ENCODE measurements at regions not wholly inside any gene's neighbourhood (a gene's known extent, or its start where the extent isn't known, plus 50 kb on each side); places are given as distances from the start of the nearest gene placed in this dataset.

DNA sequence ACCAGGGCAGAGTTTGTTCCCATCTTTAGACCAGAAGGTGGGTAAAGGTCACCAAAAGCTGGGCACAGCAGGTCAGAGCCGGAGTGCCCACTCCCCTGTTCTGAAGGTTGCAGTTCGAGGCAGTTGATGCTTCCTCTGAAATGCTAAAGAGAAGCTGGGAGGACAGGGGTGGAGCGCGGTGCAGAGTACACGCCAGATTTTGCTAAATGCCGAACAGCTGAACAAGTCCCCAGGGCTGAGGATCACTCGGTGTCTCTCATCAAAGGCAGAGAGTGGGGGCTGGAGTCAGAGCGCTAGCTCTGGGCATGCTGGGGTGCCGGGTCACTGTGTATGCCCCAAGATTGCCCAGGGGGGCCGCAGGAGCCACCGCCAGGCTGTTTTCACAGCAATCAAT is 197.0 kb downstream of the BCOR start:
- Histone ChIP-seq H3K4me1 (ENCODE audit: insufficient read depth, low read length) (peaks cover 18% of the 10 kb centered on the region), H3K36me3 (ENCODE audit: insufficient read depth, low read length) (no peaks in the 10 kb centered on the region), H3K9ac (ENCODE audit: low read depth, low read length) (no peak overlapping the region), H3K27me3 (ENCODE audit: insufficient read depth, low read length) (no peaks in the 10 kb centered on the region; the same call in none of the 2 replicates), H3K27ac (ENCODE audit: low read depth, low read length) (no peak overlapping the region), H3K4me3 (ENCODE audit: low read length) (no peak overlapping the region), H3K9me3 (ENCODE audit: insufficient read depth, low read depth, low read length) (no peaks in the 10 kb centered on the region)
- 13% methylated on average over 11 of the region's 11 CpGs for WGBS

DNA sequence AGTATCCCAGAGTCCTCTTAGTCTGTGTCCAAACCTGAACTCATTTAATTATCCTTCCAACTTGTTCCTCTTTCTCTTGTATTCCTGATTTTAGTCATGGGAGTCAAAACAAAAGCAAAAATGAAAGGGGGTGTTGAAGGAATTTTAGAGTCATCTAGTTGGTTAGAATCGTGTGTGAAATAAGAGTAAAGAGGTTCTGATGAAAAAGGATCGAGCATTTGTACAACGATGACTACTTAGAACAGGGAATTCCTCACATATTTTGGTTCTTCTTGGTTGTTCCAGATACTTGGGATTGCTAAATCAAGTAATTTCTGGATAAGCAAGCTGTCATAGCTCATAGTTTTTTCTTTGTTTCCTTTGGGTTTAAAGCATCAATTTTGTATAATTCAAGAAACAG is 194.4 kb downstream of the BCOR start:
- H3K27ac ChIP-seq (ENCODE audit: low read depth, low read length) = no peak overlapping the region
- WGBS = 89% methylated on average over 3 of the region's 3 CpGs
- H3K9me3 ChIP-seq (ENCODE audit: insufficient read depth, low read depth, low read length) = no peaks in the 10 kb centered on the region

DNA sequence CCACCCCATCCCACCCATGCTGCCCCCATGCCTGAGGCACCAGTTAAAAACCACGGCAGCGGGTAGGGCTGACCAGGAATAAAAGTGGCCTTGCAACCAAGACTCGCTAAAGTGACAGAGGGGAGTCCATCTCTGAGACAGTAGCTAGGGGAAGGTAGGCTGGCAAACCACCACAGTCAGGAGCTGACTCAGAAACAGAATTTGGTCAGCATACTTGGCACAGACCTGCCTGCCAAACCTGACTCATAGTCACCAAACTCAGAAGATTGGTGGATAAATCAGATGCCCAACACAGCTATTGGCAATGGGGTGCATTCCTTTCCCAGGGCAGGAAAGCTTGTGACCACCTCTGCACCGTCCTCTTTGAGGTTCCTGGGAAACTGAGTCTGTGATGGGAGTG is 193.8 kb downstream of the BCOR start:
- no peak overlapping the region for H3K9ac ChIP-seq (ENCODE audit: low read depth, low read length)
- WGBS = 93% methylated on average over 4 of the region's 4 CpGs
- H3K27ac ChIP-seq (ENCODE audit: low read depth, low read length) = no peak overlapping the region
- no peaks in the 10 kb centered on the region for H3K36me3 ChIP-seq (ENCODE audit: insufficient read depth, low read length)
- H3K27me3 ChIP-seq (ENCODE audit: insufficient read depth, low read length) = no peaks in the 10 kb centered on the region; the same call in none of the 2 replicates
- peaks cover 10% of the 10 kb centered on the region for H3K4me1 ChIP-seq (ENCODE audit: insufficient read depth, low read length)
- H3K9me3 ChIP-seq (ENCODE audit: insufficient read depth, low read depth, low read length) = no peaks in the 10 kb centered on the region
- H3K4me3 ChIP-seq (ENCODE audit: low read length) = no peak overlapping the region

More for the DNA sequence above, 194.4 kb downstream of the BCOR start:
- Histone ChIP-seq H3K4me1 (ENCODE audit: insufficient read depth, low read length) (peaks cover 10% of the 10 kb centered on the region), H3K4me3 (ENCODE audit: low read length) (no peak overlapping the region), H3K9ac (ENCODE audit: low read depth, low read length) (no peak overlapping the region), H3K36me3 (ENCODE audit: insufficient read depth, low read length) (no peaks in the 10 kb centered on the region), H3K27me3 (ENCODE audit: insufficient read depth, low read length) (no peaks in the 10 kb centered on the region; the same call in none of the 2 replicates)

DNA sequence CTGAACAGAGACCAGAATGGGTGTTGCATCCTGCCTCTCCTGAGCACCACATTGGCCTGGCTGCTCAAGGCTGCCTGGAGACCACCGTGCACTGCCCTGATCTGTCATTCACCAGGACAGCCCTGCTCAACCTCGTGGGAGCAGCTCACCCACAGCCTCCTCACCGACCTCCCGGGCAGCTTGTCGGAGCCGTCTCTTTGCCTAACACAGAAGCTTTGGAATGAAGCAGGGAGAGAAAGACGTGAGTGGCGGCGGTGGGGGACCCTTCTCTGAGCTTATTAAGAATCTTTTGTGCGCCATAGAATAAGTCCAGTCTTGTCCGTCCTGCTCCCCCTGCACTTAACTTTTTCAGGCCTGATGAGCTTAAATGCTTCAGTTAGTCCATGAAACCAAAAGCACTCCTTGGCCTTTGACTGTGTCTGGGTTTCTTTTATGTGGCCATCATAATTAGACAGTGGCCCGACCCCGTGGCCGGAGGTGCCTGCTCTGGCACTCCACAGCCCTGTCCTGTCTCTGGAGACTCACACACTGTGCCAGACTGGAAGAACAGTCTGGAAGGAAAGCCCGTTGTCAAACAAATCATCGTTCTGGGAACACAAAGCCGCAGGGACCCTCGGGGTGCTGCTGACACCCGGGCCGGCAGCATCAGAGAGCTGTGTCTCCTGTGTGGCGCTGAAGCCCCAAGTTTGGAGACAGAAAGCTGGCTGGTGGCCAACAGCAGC is 192.8 kb downstream of the BCOR start:
- 87% methylated on average over 21 of the region's 21 CpGs for WGBS
- H3K9me3 ChIP-seq (ENCODE audit: insufficient read depth, low read depth, low read length) = no peaks in the 10 kb centered on the region
- no peak overlapping the region for H3K27ac ChIP-seq (ENCODE audit: low read depth, low read length)
- H3K4me1 ChIP-seq (ENCODE audit: insufficient read depth, low read length) = peaks cover 10% of the 10 kb centered on the region
- H3K27me3 ChIP-seq (ENCODE audit: insufficient read depth, low read length) = no peaks in the 10 kb centered on the region; the same call in none of the 2 replicates
- H3K4me3 ChIP-seq (ENCODE audit: low read length) = no peak overlapping the region
- no peaks in the 10 kb centered on the region for H3K36me3 ChIP-seq (ENCODE audit: insufficient read depth, low read length)
- H3K9ac ChIP-seq (ENCODE audit: low read depth, low read length) = no peak overlapping the region

DNA sequence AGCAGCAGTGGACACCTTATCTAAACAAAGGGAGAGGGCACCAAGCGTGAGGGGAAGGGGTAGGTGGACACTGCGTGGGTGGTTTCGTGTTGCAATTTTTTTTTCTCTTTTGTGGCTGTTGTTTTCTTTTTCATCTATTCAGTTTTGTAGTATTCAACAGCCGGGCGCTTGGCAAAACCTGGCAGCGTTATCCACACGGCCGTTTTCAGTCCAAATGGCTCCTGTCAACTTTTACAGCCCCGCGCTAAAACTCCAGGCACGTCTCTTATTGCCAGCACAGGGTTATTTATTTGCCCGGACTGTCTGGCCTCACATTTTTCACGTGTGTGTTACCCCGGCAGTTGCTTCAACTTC is 192.2 kb downstream of the BCOR start:
- Histone ChIP-seq H3K36me3 (ENCODE audit: insufficient read depth, low read length) (no peaks in the 10 kb centered on the region), H3K9me3 (ENCODE audit: insufficient read depth, low read depth, low read length) (no peaks in the 10 kb centered on the region), H3K4me1 (ENCODE audit: insufficient read depth, low read length) (peaks cover 10% of the 10 kb centered on the region), H3K4me3 (ENCODE audit: low read length) (no peak overlapping the region), H3K27ac (ENCODE audit: low read depth, low read length) (no peak overlapping the region), H3K9ac (ENCODE audit: low read depth, low read length) (no peak overlapping the region), H3K27me3 (ENCODE audit: insufficient read depth, low read length) (no peaks in the 10 kb centered on the region; the same call in none of the 2 replicates)
- 89% methylated on average over 12 of the region's 14 CpGs for WGBS

DNA sequence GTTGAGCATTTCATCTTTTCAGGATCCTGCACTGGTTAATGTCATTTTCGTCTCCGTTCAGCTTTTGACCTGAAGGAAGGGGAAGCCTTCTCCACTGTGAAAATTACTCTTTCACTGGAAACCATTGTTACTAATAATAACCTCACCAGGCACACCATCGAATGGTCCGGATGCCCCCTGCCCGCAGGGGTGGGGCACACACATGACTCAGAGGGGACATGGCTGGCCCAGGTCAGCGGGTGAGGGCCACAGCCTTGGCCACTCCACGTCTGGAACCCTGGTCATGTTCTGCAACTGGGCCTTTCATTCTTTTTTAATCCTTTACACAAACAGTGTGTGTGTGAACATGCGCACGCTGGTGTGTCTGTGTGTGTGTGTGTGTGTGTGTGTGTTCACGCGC is 191.8 kb downstream of the BCOR start:
- H3K4me3 ChIP-seq (ENCODE audit: low read length) = no peak overlapping the region
- H3K36me3 ChIP-seq (ENCODE audit: insufficient read depth, low read length) = no peaks in the 10 kb centered on the region
- no peaks in the 10 kb centered on the region for H3K9me3 ChIP-seq (ENCODE audit: insufficient read depth, low read depth, low read length)
- H3K27me3 ChIP-seq (ENCODE audit: insufficient read depth, low read length) = no peaks in the 10 kb centered on the region; the same call in none of the 2 replicates
- peaks cover 6% of the 10 kb centered on the region; the same call in 1 of the 2 replicates for H3K4me1 ChIP-seq (ENCODE audit: insufficient read depth, low read length)
- 90% methylated on average over 11 of the region's 11 CpGs for WGBS
- H3K27ac ChIP-seq (ENCODE audit: low read depth, low read length) = no peak overlapping the region
- H3K9ac ChIP-seq (ENCODE audit: low read depth, low read length) = no peak overlapping the region

DNA sequence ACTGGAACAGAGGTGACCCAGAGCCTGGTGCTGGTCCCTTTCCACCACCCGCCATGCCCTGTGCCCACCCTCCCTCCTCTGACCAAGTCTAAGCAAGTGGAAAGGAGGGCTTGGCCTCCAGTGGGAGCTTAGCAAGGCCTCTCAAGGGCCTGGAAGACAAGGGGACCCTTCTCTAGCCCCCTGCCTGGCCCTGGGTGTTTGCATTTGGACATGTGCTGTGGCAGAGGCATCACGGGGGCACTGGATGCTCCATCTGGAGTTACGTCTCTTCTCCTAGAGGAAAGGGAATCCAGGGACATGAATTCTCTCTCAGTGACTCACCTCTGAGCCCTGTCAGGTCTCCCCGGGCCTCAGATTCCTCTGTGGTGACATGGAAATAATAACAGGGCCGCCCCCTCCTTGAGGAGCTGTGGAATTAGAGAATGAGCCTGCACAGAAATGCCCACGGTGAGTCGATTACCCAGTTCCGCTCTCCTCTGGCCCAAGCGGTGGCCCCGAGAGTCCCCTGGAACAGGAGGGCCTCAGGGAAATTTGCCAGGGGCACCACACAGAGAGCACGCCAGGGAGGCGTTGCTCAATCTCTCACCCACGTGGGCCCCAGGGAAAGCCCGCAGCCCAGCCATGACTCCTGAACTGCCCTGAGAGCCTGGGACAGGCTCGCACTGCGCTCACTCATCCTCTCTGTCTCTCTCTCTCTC is 189.6 kb downstream of the BCOR start:
- Histone ChIP-seq H3K36me3 (ENCODE audit: insufficient read depth, low read length) (no peaks in the 10 kb centered on the region), H3K27me3 (ENCODE audit: insufficient read depth, low read length) (no peaks in the 10 kb centered on the region), H3K9me3 (ENCODE audit: insufficient read depth, low read depth, low read length) (no peaks in the 10 kb centered on the region), H3K4me1 (ENCODE audit: insufficient read depth, low read length) (no peaks in the 10 kb centered on the region), H3K4me3 (ENCODE audit: low read length) (no peak overlapping the region), H3K27ac (ENCODE audit: low read depth, low read length) (no peak overlapping the region), H3K9ac (ENCODE audit: low read depth, low read length) (no peak overlapping the region)
- 57% methylated on average over 16 of the region's 16 CpGs for WGBS

DNA sequence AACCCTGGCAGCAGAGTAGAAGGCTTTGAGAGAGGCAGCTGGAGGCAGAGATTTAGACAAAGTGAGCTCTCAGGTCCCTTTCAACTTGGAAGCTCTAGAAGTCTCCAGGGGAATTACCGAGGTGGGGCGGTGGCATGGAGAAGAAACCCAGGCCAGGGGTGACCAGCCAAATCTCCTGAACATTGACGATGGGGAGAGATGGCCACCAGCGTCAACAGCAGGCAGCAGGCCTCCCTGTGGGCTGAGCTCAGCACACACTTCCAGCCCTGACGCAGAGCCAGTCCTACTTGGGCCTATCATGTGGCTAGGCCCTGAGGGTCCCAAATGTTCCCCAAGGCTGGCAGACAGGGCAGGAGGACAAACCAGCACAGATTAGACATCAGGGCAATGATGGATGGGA is 187.8 kb downstream of the BCOR start:
- Histone ChIP-seq H3K4me1 (ENCODE audit: insufficient read depth, low read length) (no peaks in the 10 kb centered on the region), H3K9ac (ENCODE audit: low read depth, low read length) (no peak overlapping the region), H3K9me3 (ENCODE audit: insufficient read depth, low read depth, low read length) (no peaks in the 10 kb centered on the region), H3K36me3 (ENCODE audit: insufficient read depth, low read length) (no peaks in the 10 kb centered on the region), H3K27ac (ENCODE audit: low read depth, low read length) (no peak overlapping the region), H3K27me3 (ENCODE audit: insufficient read depth, low read length) (no peaks in the 10 kb centered on the region), H3K4me3 (ENCODE audit: low read length) (no peak overlapping the region)
- WGBS = 94% methylated on average over 5 of the region's 5 CpGs

DNA sequence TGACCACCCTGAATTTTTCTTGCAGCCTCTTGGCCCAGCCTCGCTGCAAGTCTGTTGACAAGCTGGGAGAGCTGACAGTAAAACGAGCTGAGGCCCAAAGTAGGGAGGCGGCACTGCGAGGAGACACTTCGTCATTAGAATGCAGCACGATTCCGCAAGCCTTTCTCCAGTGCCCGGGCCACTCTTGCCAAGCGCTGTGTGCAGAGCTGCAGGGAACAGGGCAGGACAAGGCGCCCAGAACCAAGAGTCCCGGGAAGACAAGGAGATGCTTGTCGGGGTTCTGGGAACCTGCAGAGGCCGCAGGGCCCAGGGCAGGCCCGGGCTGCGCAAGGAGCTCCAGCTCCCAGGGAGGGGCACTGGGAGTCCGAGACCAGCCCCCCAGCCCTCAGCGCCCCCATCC is 187.1 kb downstream of the BCOR start:
- Histone ChIP-seq H3K27me3 (ENCODE audit: insufficient read depth, low read length) (no peaks in the 10 kb centered on the region), H3K9ac (ENCODE audit: low read depth, low read length) (no peak overlapping the region), H3K36me3 (ENCODE audit: insufficient read depth, low read length) (no peaks in the 10 kb centered on the region), H3K9me3 (ENCODE audit: insufficient read depth, low read depth, low read length) (no peaks in the 10 kb centered on the region), H3K4me1 (ENCODE audit: insufficient read depth, low read length) (no peaks in the 10 kb centered on the region), H3K27ac (ENCODE audit: low read depth, low read length) (no peak overlapping the region), H3K4me3 (ENCODE audit: low read length) (no peak overlapping the region)
- WGBS = 91% methylated on average over 17 of the region's 17 CpGs

DNA sequence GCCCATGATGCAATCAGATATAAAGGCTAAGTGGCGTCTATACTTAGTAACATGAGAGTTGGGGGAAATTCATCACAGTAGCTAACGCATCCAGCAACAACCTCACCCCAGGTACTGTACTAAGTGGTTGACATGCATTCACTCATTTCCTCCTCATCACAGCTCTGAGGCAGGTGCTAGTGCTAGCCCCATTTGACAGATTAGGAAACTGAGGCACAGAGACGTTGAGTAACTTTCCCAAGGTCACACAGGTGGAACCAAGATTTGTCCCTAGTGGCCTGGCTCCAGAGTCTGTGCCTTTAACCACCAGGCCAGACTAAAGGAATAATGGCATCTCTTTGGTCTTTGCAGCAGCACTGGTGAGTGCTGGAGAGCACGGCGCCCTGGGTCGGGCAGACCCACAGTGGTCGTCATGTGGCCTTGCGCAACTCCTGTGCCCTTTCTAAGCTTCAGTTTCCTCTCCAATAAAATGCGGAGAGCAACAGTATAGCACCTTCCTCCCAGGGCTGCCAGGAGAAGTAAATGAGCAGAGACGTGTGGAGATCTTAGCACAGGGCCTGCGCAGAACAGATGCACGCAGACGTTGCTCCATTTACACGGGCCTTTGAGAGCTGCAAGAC is 186.4 kb downstream of the BCOR start:
- H3K4me1 ChIP-seq (ENCODE audit: insufficient read depth, low read length) = no peaks in the 10 kb centered on the region
- no peaks in the 10 kb centered on the region for H3K27me3 ChIP-seq (ENCODE audit: insufficient read depth, low read length)
- H3K9me3 ChIP-seq (ENCODE audit: insufficient read depth, low read depth, low read length) = no peaks in the 10 kb centered on the region
- H3K36me3 ChIP-seq (ENCODE audit: insufficient read depth, low read length) = no peaks in the 10 kb centered on the region
- 95% methylated on average over 14 of the region's 14 CpGs for WGBS
- H3K4me3 ChIP-seq (ENCODE audit: low read length) = no peak overlapping the region
- H3K27ac ChIP-seq (ENCODE audit: low read depth, low read length) = no peak overlapping the region
- H3K9ac ChIP-seq (ENCODE audit: low read depth, low read length) = no peak overlapping the region

DNA sequence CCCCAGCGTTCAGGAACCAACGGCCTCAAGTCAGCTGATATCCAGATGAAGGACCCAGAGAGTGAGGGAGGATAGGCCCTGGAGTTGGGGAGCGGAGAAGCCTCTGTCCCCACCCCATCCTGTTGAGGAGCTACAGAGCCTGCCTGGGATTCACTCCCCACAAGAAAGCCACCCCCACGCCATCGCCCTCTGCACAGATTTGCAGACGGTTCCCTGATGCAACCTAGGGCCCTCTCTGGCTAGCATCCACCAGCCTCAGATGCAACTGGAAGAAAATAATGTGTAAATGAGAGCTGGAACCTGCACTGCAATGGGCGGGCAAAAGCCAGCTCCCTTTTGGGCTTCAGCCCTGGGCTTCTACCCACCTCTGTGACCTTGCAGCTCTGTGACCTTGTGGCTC is 185.6 kb downstream of the BCOR start:
- no peak overlapping the region for H3K9ac ChIP-seq (ENCODE audit: low read depth, low read length)
- H3K4me3 ChIP-seq (ENCODE audit: low read length) = no peak overlapping the region
- WGBS = 84% methylated on average over 7 of the region's 7 CpGs
- no peaks in the 10 kb centered on the region for H3K36me3 ChIP-seq (ENCODE audit: insufficient read depth, low read length)
- H3K27ac ChIP-seq (ENCODE audit: low read depth, low read length) = no peak overlapping the region
- H3K4me1 ChIP-seq (ENCODE audit: insufficient read depth, low read length) = no peaks in the 10 kb centered on the region
- H3K27me3 ChIP-seq (ENCODE audit: insufficient read depth, low read length) = no peaks in the 10 kb centered on the region
- H3K9me3 ChIP-seq (ENCODE audit: insufficient read depth, low read depth, low read length) = no peaks in the 10 kb centered on the region

Data from HUES64 (cell line).